ENCODE measurements at regions not wholly inside any gene's neighbourhood (a gene's known extent, or its start where the extent isn't known, plus 50 kb on each side); places are given as distances from the start of the nearest gene placed in this dataset.
A peak's percentile ranks its signal among the peaks of the same experiment; 100 is the strongest.

GRCh38 chr7:145986248-145986874 is 130.2 kb upstream of the CNTNAP2 start (continued):
- TF ChIP-seq NELFE (IDR thresholded peaks at IDR 0.05; ENCODE audit: insufficient read depth, insufficient read length) (no peak), ZNF57 (CRISPR knock-in tag; IDR thresholded peaks at IDR 0.05) (no peak), E2F4 (CRISPR knock-in tag; IDR thresholded peaks at IDR 0.05; ENCODE audit: low read depth) (no peak), ZBTB17 (CRISPR knock-in tag; IDR thresholded peaks at IDR 0.05) (no peak), TFAM (CRISPR knock-in tag; conservative IDR thresholded peaks at IDR 0.05) (no peak), SAP30 (IDR thresholded peaks at IDR 0.05; ENCODE audit: borderline replicate concordance, insufficient read depth, low read depth, low read length, poor library complexity, severe bottlenecking) (no peak), E2F3 (CRISPR knock-in tag; IDR thresholded peaks at IDR 0.05) (no peak), DPF2 (IDR thresholded peaks at IDR 0.05) (peak; percentile 55; the same call in 1 of the 2 replicates), ZBTB11 (CRISPR knock-in tag; IDR thresholded peaks at IDR 0.05) (no peak), ZNF707 (CRISPR knock-in tag; conservative IDR thresholded peaks at IDR 0.05) (no peak), POLR2G (IDR thresholded peaks at IDR 0.05; ENCODE audit: low read depth, low read length) (no peak), CREB5 (CRISPR knock-in tag; IDR thresholded peaks at IDR 0.05) (no peak), DIDO1 (tag; IDR thresholded peaks at IDR 0.05; ENCODE audit: low read depth) (no peak), BACH1 (tag; IDR thresholded peaks at IDR 0.05) (no peak), DEAF1 (CRISPR knock-in tag; IDR thresholded peaks at IDR 0.05) (no peak), ZNF316 (IDR thresholded peaks at IDR 0.05) (no peak), RNF2 (IDR thresholded peaks at IDR 0.05) (no peak), NR2C2 (CRISPR knock-in tag; IDR thresholded peaks at IDR 0.05) (no peak), NR2C2 (tag; IDR thresholded peaks at IDR 0.05) (no peak), MECOM (CRISPR knock-in tag; IDR thresholded peaks at IDR 0.05) (no peak), SMC3 (conservative IDR thresholded peaks at IDR 0.05; ENCODE audit: insufficient read depth, low read depth, low read length) (no peak)

Measured in K562 (cell line).